GM23338 (cell line): ENCODE measurements at regions not wholly inside any gene's neighbourhood (a gene's known extent, or its start where the extent isn't known, plus 50 kb on each side); places are given as distances from the start of the nearest gene placed in this dataset.

Source experiments
- ATAC-seq: fragments of 200-7000 bp; cut with Tn5 transposase; 3 replicates; pipeline ENCODE4 v1.9.1; 2020
- DNase-seq: peaks from one replicate; pipeline ENCODE4 v3.0.0-alpha.2; 2015; ENCODE audit warnings: low spot score
- H2AFZ ChIP-seq: fragments of 200-600 bp; sonication (generic); 2 replicates; pipeline ENCODE4 v1.8.0; 2016; ENCODE audit warnings: antibody characterized with exemption, mild to moderate bottlenecking, moderate library complexity
- H3F3A ChIP-seq: fragments of 200-600 bp; sonication (generic); replicated peaks from 2 replicates; pipeline ENCODE4 v1.8.0; 2017; ENCODE audit warnings: antibody characterized with exemption, mixed run types, low read depth
- H3K27ac ChIP-seq: fragments of 200-600 bp; sonication (generic); 2 replicates; pipeline ENCODE4 v1.6.1; 2016; ENCODE audit warnings: low read depth
- H3K27me3 ChIP-seq: fragments of 200-600 bp; sonication (generic); 2 replicates; pipeline ENCODE4 v1.8.0; 2016; ENCODE audit warnings: mild to moderate bottlenecking, mixed run types, moderate library complexity; ENCODE audit not compliant: insufficient read depth
- H3K36me3 ChIP-seq: fragments of 200-600 bp; sonication (generic); 2 replicates; pipeline ENCODE4 v1.8.0; 2016; ENCODE audit warnings: mild to moderate bottlenecking; ENCODE audit not compliant: insufficient read depth
- H3K4me1 ChIP-seq: fragments of 200-600 bp; sonication (generic); 2 replicates; pipeline ENCODE4 v1.8.0; 2016; ENCODE audit warnings: mild to moderate bottlenecking, moderate library complexity; ENCODE audit not compliant: insufficient read depth
- H3K4me2 ChIP-seq: fragments of 200-600 bp; sonication (generic); 2 replicates; pipeline ENCODE4 v1.7.1; 2017; ENCODE audit warnings: mixed run types
- H3K4me3 ChIP-seq: fragments of 200-600 bp; sonication (generic); 2 replicates; pipeline ENCODE4 v1.6.1; 2016; ENCODE audit warnings: mixed run types
- H3K79me2 ChIP-seq: fragments of 200-600 bp; sonication (generic); replicated peaks from 2 replicates; pipeline ENCODE4 v1.8.0; 2017; ENCODE audit warnings: mild to moderate bottlenecking; ENCODE audit not compliant: insufficient read depth
- H3K9me2 ChIP-seq: fragments of 200-600 bp; sonication (generic); 2 replicates; pipeline ENCODE4 v1.8.0; 2017; ENCODE audit not compliant: insufficient read depth
- H4K20me1 ChIP-seq: fragments of 200-600 bp; sonication (generic); replicated peaks from 2 replicates; pipeline ENCODE4 v1.8.0; 2017; ENCODE audit warnings: mild to moderate bottlenecking; ENCODE audit not compliant: insufficient read depth
- H3K27ac Mint-ChIP-seq: 2 replicates; pipeline ENCODE4 v1.8.0; 2020; ENCODE audit warnings: inconsistent platforms, mild to moderate bottlenecking, moderate library complexity, mixed read lengths
- H3K27me3 Mint-ChIP-seq: 3 replicates; pipeline ENCODE4 v1.8.0; 2022; ENCODE audit warnings: low read depth, mild to moderate bottlenecking, moderate library complexity, mixed read lengths, inconsistent platforms; ENCODE audit not compliant: insufficient read depth, poor library complexity
- H3K36me3 Mint-ChIP-seq: 3 replicates; pipeline ENCODE4 v1.8.0; 2021; ENCODE audit warnings: low read depth, mild to moderate bottlenecking, inconsistent platforms, moderate library complexity, mixed read lengths
- H3K4me1 Mint-ChIP-seq: 3 replicates; pipeline ENCODE4 v1.8.0; 2020; ENCODE audit warnings: mild to moderate bottlenecking, inconsistent platforms, mixed read lengths
- H3K4me3 Mint-ChIP-seq: 3 replicates; pipeline ENCODE4 v1.8.0; 2021; ENCODE audit warnings: moderate library complexity, mild to moderate bottlenecking, inconsistent platforms, mixed read lengths
- H3K9me3 Mint-ChIP-seq: 3 replicates; pipeline ENCODE4 v1.8.0; 2020; ENCODE audit warnings: moderate library complexity, mild to moderate bottlenecking, inconsistent platforms, mixed read lengths
- CREB1 ChIP-seq: fragments of 250-450 bp; sonication (Bioruptor Pico); IDR thresholded peaks from 2 replicates; pipeline ENCODE4 v1.5.0; 2020; ENCODE audit warnings: low read depth, mild to moderate bottlenecking, moderate library complexity
- CTCF ChIP-seq, 2 experiments: fragments of 200-600 bp in 1 of 2; sonication (generic) in 1 of 2; conservative IDR thresholded peaks; 2 replicates each; pipeline versions ENCODE4 v1.5.1 to v1.6.1; 2016 to 2017; ENCODE audit warnings: antibody characterized with exemption in 2 of 2, low read depth in 2 of 2, mild to moderate bottlenecking in 2 of 2, moderate library complexity in 1 of 2
- EZH2 ChIP-seq: fragments of 200-600 bp; sonication (generic); IDR thresholded peaks from one replicate; pipeline ENCODE4 v1.8.0; 2017; ENCODE audit warnings: antibody characterized with exemption, mild to moderate bottlenecking, low read depth; ENCODE audit not compliant: unreplicated experiment
- EZH2phosphoT487 ChIP-seq: fragments of 200-600 bp; sonication (generic); IDR thresholded peaks from one replicate; pipeline ENCODE4 v1.8.1; 2018; ENCODE audit warnings: antibody characterized with exemption; ENCODE audit not compliant: unreplicated experiment
- JUNB ChIP-seq: IDR thresholded peaks from one replicate; pipeline ENCODE4 v1.6.1; 2016; ENCODE audit warnings: antibody characterized with exemption; ENCODE audit not compliant: unreplicated experiment
- NANOG ChIP-seq: IDR thresholded peaks from 2 replicates; pipeline ENCODE4 v1.6.1; 2016; ENCODE audit warnings: antibody characterized with exemption, borderline replicate concordance
- POLR2AphosphoS5 ChIP-seq: IDR thresholded peaks from 2 replicates; pipeline ENCODE4 v1.6.1; 2016; ENCODE audit warnings: antibody characterized with exemption, low read depth
- STAT1 ChIP-seq: IDR thresholded peaks from one replicate; pipeline ENCODE4 v1.6.1; 2016; ENCODE audit warnings: antibody characterized with exemption; ENCODE audit not compliant: unreplicated experiment
- ZNF114 ChIP-seq: fragments of 250-450 bp; sonication (Bioruptor Pico); IDR thresholded peaks from 2 replicates; pipeline ENCODE4 v1.5.0; 2020; ENCODE audit warnings: mild to moderate bottlenecking, moderate library complexity
- ZNF331 ChIP-seq: fragments of 250-450 bp; sonication (Bioruptor Pico); IDR thresholded peaks from 2 replicates; pipeline ENCODE4 v1.5.0; 2020; ENCODE audit warnings: low read depth, mild to moderate bottlenecking, moderate library complexity
- ZNF462 ChIP-seq: fragments of 250-450 bp; sonication (Bioruptor Pico); IDR thresholded peaks from 2 replicates; pipeline ENCODE4 v1.5.0; 2020; ENCODE audit warnings: mild to moderate bottlenecking, moderate library complexity
- TF ChIP-seq, protein P1 (sequence below): IDR thresholded peaks from 2 replicates; pipeline ENCODE4 v1.6.1; 2016; ENCODE audit warnings: antibody characterized with exemption
- TF ChIP-seq, protein P2 (sequence below): IDR thresholded peaks from one replicate; pipeline ENCODE4 v1.6.1; 2018; ENCODE audit warnings: antibody characterized with exemption; ENCODE audit not compliant: unreplicated experiment

DNA sequence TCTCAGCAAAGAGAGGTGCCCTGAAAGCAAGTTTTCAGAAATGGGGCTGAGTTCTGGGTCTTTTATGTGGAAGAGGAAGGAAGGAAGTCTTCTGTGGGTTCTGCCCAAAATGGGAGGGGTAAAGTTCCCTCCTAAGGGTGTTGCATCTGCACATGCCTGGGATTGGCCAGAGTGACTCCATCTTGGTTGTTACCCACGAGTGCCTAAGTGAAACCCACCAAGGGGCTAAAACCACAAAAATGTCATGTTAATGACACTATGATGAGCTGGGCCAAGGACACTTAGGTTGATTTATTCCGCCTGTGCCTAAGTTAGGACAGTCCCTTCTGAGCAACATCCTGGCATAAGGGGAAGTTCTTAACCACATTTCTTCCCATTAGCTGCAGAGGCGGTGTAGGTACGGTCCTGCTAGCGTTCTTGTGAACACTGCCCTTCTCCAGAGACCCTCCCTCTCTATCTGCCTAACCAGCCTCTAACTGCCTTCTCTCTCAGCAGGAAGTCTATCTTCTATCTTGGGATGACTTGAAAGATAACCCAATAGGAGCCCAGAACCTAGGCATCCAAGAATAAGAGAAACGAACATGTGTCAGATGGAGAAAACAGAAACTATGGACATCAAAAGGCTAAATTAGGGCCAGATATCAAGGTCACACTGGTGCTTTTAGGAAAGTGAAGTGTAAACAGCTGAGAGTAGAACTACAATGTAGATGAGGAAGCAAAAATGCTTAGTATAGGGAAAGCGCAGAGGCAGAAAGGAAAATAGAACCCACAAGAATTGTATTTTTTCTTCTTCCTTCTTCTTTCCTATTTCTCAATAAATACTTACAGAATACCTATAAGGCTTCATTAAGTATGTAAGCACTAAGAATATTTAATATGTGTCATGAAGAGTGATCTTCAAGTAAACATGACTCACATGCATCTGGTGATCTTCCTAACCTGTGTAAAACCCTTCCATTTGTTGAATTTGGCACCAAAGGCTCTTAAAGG lies 104.2 kb upstream of the AMN1 start:
- H3F3A ChIP-seq, result no peaks in the 10 kb centered on the region
- no peaks in the 10 kb centered on the region for H3K79me2 ChIP-seq
- no peaks in the 10 kb centered on the region for H3K36me3 ChIP-seq
- no peaks in the 10 kb centered on the region for H3K4me1 Mint-ChIP-seq
- no peak overlapping the region for H3K4me3 ChIP-seq
- no peaks in the 10 kb centered on the region for H3K27me3 ChIP-seq
- DNase-seq, result no peak
- H3K27ac Mint-ChIP-seq, result no peak overlapping the region
- no peaks in the 10 kb centered on the region for H3K4me1 ChIP-seq
- peaks cover 11% of the 10 kb centered on the region for H3K36me3 Mint-ChIP-seq
- ATAC-seq, result no peak
- H3K27ac ChIP-seq, result no peak overlapping the region
- H3K27me3 Mint-ChIP-seq, result no peaks in the 10 kb centered on the region
- no peaks in the 10 kb centered on the region for H4K20me1 ChIP-seq
- no peak overlapping the region for H3K4me2 ChIP-seq
- H3K4me3 Mint-ChIP-seq, result no peak overlapping the region
- peaks cover 13% of the 10 kb centered on the region; the same call in 1 of the 2 replicates for H3K9me2 ChIP-seq
- TF ChIP-seq STAT1 (no peak), NANOG (no peak), CTCF (conservative IDR thresholded peaks at IDR 0.05; ENCODE audit: low read depth in 2 of 2) (no peak), JUNB (no peak), EZH2phosphoT487 (no peak), ZNF462 (CRISPR knock-in tag) (no peak), ZNF331 (CRISPR knock-in tag) (no peak), CREB1 (CRISPR knock-in tag) (no peak), EZH2 (no peak), ZNF114 (no peak), POLR2AphosphoS5 (no peak)
- TF ChIP-seq, protein P1, sequence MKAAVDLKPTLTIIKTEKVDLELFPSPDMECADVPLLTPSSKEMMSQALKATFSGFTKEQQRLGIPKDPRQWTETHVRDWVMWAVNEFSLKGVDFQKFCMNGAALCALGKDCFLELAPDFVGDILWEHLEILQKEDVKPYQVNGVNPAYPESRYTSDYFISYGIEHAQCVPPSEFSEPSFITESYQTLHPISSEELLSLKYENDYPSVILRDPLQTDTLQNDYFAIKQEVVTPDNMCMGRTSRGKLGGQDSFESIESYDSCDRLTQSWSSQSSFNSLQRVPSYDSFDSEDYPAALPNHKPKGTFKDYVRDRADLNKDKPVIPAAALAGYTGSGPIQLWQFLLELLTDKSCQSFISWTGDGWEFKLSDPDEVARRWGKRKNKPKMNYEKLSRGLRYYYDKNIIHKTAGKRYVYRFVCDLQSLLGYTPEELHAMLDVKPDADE, result no peak
- TF ChIP-seq, protein P2, sequence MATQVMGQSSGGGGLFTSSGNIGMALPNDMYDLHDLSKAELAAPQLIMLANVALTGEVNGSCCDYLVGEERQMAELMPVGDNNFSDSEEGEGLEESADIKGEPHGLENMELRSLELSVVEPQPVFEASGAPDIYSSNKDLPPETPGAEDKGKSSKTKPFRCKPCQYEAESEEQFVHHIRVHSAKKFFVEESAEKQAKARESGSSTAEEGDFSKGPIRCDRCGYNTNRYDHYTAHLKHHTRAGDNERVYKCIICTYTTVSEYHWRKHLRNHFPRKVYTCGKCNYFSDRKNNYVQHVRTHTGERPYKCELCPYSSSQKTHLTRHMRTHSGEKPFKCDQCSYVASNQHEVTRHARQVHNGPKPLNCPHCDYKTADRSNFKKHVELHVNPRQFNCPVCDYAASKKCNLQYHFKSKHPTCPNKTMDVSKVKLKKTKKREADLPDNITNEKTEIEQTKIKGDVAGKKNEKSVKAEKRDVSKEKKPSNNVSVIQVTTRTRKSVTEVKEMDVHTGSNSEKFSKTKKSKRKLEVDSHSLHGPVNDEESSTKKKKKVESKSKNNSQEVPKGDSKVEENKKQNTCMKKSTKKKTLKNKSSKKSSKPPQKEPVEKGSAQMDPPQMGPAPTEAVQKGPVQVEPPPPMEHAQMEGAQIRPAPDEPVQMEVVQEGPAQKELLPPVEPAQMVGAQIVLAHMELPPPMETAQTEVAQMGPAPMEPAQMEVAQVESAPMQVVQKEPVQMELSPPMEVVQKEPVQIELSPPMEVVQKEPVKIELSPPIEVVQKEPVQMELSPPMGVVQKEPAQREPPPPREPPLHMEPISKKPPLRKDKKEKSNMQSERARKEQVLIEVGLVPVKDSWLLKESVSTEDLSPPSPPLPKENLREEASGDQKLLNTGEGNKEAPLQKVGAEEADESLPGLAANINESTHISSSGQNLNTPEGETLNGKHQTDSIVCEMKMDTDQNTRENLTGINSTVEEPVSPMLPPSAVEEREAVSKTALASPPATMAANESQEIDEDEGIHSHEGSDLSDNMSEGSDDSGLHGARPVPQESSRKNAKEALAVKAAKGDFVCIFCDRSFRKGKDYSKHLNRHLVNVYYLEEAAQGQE, result no peak
- peaks cover 43% of the 10 kb centered on the region for H3K9me3 Mint-ChIP-seq
- H2AFZ ChIP-seq, result no peak overlapping the region
